22Rv1 (cell line): ENCODE measurements at regions not wholly inside any gene's neighbourhood (a gene's known extent, or its start where the extent isn't known, plus 50 kb on each side); places are given as distances from the start of the nearest gene placed in this dataset.

Experiments
- H3K27ac ChIP-seq: fragments of 450-650 bp; 2 replicates; pipeline ENCODE4 v1.5.1; 2017
- CTCF ChIP-seq: fragments of 450-650 bp; IDR thresholded peaks from 2 replicates; pipeline ENCODE4 v1.5.1; 2017; ENCODE audit warnings: mild to moderate bottlenecking
- ZFX ChIP-seq: fragments of 450-650 bp; IDR thresholded peaks from 2 replicates; pipeline ENCODE4 v1.6.1; 2017; ENCODE audit warnings: antibody characterized with exemption, borderline replicate concordance

DNA sequence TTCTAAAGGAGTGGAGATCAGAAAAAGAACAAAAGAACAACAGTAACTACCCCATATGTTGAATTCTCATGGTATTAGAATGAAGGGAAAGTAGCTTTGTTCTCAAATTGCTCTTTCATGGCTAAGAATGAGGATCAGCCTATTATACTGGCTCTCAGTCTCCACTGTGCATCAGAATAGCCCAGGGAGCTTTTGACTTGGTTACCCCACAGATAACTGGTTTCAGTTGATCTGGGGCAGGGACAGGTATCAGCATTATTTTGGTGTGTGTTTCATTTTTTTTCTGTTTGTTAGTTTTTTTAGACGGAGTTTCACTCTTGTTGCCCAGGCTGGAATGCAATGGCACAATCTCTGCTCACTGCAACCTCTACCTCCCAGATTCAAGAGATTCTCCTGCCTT is 311.7 kb upstream of the TLE3 start:
- no peak for TF ChIP-seq CTCF
- no peak for TF ChIP-seq ZFX
- H3K27ac ChIP-seq = no peak overlapping the region

DNA sequence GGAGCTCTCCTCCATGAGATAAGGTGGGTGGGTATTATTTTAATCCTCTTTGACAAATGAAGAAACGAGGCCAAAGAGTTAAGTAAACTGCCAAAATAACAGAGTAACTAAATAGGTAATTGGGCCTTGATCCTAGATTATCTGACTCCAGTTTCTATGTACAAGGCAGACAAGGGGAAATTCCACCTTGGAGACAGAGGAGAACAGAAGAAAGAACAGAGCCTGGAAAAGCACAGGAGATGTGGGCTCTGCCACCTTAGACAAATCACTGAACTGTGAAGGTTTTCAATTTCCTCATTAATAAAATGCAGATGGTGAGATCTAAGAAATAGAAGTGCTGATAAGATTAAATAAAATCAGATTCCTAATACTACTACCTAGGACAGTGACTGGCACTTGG is 310.2 kb upstream of the TLE3 start:
- H3K27ac ChIP-seq = no peak overlapping the region
- no peak for TF ChIP-seq ZFX
- no peak for TF ChIP-seq CTCF

- no peak overlapping the region for H3K27ac ChIP-seq
- TF ChIP-seq ZFX (no peak), CTCF (no peak)
These were observed 309.6 kb upstream of the TLE3 start for GRCh38 chr15:70407336-70407670.

DNA sequence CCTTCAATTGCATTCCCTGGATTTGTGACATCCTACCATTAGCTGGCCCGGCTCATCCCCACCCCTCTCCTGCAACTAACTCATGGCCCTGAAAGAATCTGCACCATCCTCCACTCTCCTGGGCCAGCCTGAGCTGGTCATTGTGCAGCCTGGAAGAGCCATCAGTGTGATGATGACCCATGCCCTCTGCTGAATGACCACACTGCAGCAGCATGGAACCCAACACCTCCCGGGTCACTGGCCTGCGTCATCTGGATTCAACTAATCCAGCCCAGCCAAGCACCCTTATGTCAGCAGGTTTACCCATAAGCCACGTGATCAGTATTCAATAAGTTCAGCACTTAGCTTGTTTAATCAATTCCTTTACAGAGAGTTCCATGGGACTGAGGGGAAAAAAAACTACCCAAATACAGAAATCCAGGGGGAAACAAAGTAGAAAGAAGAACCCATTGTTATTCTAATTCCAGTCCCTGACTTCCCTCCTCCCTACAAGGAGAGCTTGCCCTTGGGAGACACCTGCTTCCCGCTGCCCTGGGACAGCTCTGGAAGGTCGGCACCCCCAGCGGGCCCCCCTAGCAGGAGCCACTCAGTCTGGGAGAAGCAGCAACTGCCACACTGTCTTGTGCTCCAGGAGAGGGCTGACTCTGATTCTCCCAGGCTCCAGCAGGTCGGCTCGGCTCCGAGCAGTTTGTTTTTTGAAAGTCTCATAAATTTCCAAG is 309.1 kb upstream of the TLE3 start:
- no peak overlapping the region for H3K27ac ChIP-seq
- TF ChIP-seq CTCF (no peak), ZFX (no peak)

DNA sequence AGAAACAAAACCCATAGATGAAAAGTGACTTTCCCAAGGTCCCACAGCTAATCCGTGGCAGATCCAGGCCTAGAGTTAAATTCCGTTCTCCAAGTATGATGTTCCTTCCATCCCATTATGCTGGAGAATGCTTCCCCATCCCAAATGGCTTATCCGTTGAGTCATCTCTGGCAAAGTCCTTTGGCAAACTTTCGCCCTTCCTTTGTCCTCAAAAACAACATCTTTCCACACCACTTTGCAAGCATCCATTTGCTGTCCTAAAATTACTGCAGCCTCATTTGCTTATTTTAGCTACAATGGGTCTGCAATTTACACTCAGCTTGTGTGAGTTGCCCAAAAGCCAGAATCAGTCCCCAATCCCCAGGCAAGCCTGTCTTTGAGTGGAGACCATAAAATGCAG is 304.0 kb upstream of the TLE3 start:
- no peak overlapping the region for H3K27ac ChIP-seq
- TF ChIP-seq CTCF = no peak
- TF ChIP-seq ZFX = no peak

GRCh38 chr15:70400766-70401541 is 303.2 kb upstream of the TLE3 start:
- no peak overlapping the region for H3K27ac ChIP-seq
- TF ChIP-seq CTCF = no peak
- no peak for TF ChIP-seq ZFX

- TF ChIP-seq CTCF = no peak
- TF ChIP-seq ZFX = no peak
- no peak overlapping the region for H3K27ac ChIP-seq
These were observed 301.5 kb upstream of the TLE3 start for GRCh38 chr15:70399204-70399603.
